ENCODE measurements at regions not wholly inside any gene's neighbourhood (a gene's known extent, or its start where the extent isn't known, plus 50 kb on each side); places are given as distances from the start of the nearest gene placed in this dataset.
"Not testable (repeated sequence)": the region's sequence is repeated elsewhere in the genome, so short reads cannot be mapped to it uniquely, and the experiment has no call there.

GRCh38 chr3:153921826-153922225 lies 199.4 kb upstream of the ARHGEF26 start:
- Histone ChIP-seq H3K4me3 (ENCODE audit: low read depth, low read length) (no peak overlapping the region), H3K9ac (ENCODE audit: low read depth, low read length) (no peak overlapping the region), H3K9me3 (ENCODE audit: control insufficient read depth, insufficient read depth, low read length) (no peaks in the 10 kb centered on the region), H3K27me3 (ENCODE audit: control insufficient read depth, insufficient read depth, low read length) (no peaks in the 10 kb centered on the region), H3K4me1 (ENCODE audit: control insufficient read depth, insufficient read depth, low read length) (no peaks in the 10 kb centered on the region), H3K36me3 (ENCODE audit: control insufficient read depth, insufficient read depth, low read length) (no peaks in the 10 kb centered on the region)

- Histone ChIP-seq H3K36me3 (ENCODE audit: control insufficient read depth, insufficient read depth, low read length) (no peaks in the 10 kb centered on the region), H3K4me3 (ENCODE audit: low read depth, low read length) (no peak overlapping the region), H3K9ac (ENCODE audit: low read depth, low read length) (no peak overlapping the region), H3K4me1 (ENCODE audit: control insufficient read depth, insufficient read depth, low read length) (no peaks in the 10 kb centered on the region), H3K27me3 (ENCODE audit: control insufficient read depth, insufficient read depth, low read length) (no peaks in the 10 kb centered on the region), H3K9me3 (ENCODE audit: control insufficient read depth, insufficient read depth, low read length) (no peaks in the 10 kb centered on the region)
These were observed 195.2 kb upstream of the ARHGEF26 start for GRCh38 chr3:153925841-153926514.

- no peak overlapping the region for H3K9ac ChIP-seq (ENCODE audit: low read depth, low read length)
- H3K4me3 ChIP-seq (ENCODE audit: low read depth, low read length), result no peak overlapping the region
- no peaks in the 10 kb centered on the region for H3K9me3 ChIP-seq (ENCODE audit: control insufficient read depth, insufficient read depth, low read length)
- H3K4me1 ChIP-seq (ENCODE audit: control insufficient read depth, insufficient read depth, low read length), result no peaks in the 10 kb centered on the region
- no peaks in the 10 kb centered on the region for H3K36me3 ChIP-seq (ENCODE audit: control insufficient read depth, insufficient read depth, low read length)
- no peaks in the 10 kb centered on the region for H3K27me3 ChIP-seq (ENCODE audit: control insufficient read depth, insufficient read depth, low read length)
These were observed 194.1 kb upstream of the ARHGEF26 start for GRCh38 chr3:153927107-153927506.

GRCh38 chr3:153928851-153929250 lies 192.3 kb upstream of the ARHGEF26 start:
- Histone ChIP-seq H3K9me3 (ENCODE audit: control insufficient read depth, insufficient read depth, low read length) (no peaks in the 10 kb centered on the region), H3K4me1 (ENCODE audit: control insufficient read depth, insufficient read depth, low read length) (no peaks in the 10 kb centered on the region), H3K36me3 (ENCODE audit: control insufficient read depth, insufficient read depth, low read length) (no peaks in the 10 kb centered on the region), H3K4me3 (ENCODE audit: low read depth, low read length) (no peak overlapping the region), H3K9ac (ENCODE audit: low read depth, low read length) (no peak overlapping the region), H3K27me3 (ENCODE audit: control insufficient read depth, insufficient read depth, low read length) (no peaks in the 10 kb centered on the region)

- H3K27me3 ChIP-seq (ENCODE audit: control insufficient read depth, insufficient read depth, low read length); H3K4me1 ChIP-seq (ENCODE audit: control insufficient read depth, insufficient read depth, low read length); H3K36me3 ChIP-seq (ENCODE audit: control insufficient read depth, insufficient read depth, low read length); H3K9me3 ChIP-seq (ENCODE audit: control insufficient read depth, insufficient read depth, low read length); H3K9ac ChIP-seq (ENCODE audit: low read depth, low read length); H3K4me3 ChIP-seq (ENCODE audit: low read depth, low read length): not testable (repeated sequence)
These were observed 187.7 kb upstream of the ARHGEF26 start for GRCh38 chr3:153933481-153933880.

- Histone ChIP-seq H3K27me3 (ENCODE audit: control insufficient read depth, insufficient read depth, low read length) (no peaks in the 10 kb centered on the region), H3K9ac (ENCODE audit: low read depth, low read length) (no peak overlapping the region), H3K4me3 (ENCODE audit: low read depth, low read length) (no peak overlapping the region), H3K9me3 (ENCODE audit: control insufficient read depth, insufficient read depth, low read length) (no peaks in the 10 kb centered on the region), H3K4me1 (ENCODE audit: control insufficient read depth, insufficient read depth, low read length) (no peaks in the 10 kb centered on the region), H3K36me3 (ENCODE audit: control insufficient read depth, insufficient read depth, low read length) (no peaks in the 10 kb centered on the region)
These were observed 177.1 kb upstream of the ARHGEF26 start for GRCh38 chr3:153944084-153944483.

- Histone ChIP-seq H3K27me3 (ENCODE audit: control insufficient read depth, insufficient read depth, low read length) (no peaks in the 10 kb centered on the region), H3K36me3 (ENCODE audit: control insufficient read depth, insufficient read depth, low read length) (no peaks in the 10 kb centered on the region), H3K9me3 (ENCODE audit: control insufficient read depth, insufficient read depth, low read length) (no peaks in the 10 kb centered on the region), H3K4me1 (ENCODE audit: control insufficient read depth, insufficient read depth, low read length) (no peaks in the 10 kb centered on the region), H3K9ac (ENCODE audit: low read depth, low read length) (no peak overlapping the region), H3K4me3 (ENCODE audit: low read depth, low read length) (no peak overlapping the region)
These were observed 169.9 kb upstream of the ARHGEF26 start for GRCh38 chr3:153951276-153951675.

- H3K9ac ChIP-seq (ENCODE audit: low read depth, low read length), result no peak overlapping the region
- H3K27me3 ChIP-seq (ENCODE audit: control insufficient read depth, insufficient read depth, low read length), result no peaks in the 10 kb centered on the region
- no peaks in the 10 kb centered on the region for H3K36me3 ChIP-seq (ENCODE audit: control insufficient read depth, insufficient read depth, low read length)
- H3K4me1 ChIP-seq (ENCODE audit: control insufficient read depth, insufficient read depth, low read length), result no peaks in the 10 kb centered on the region
- no peak overlapping the region for H3K4me3 ChIP-seq (ENCODE audit: low read depth, low read length)
- H3K9me3 ChIP-seq (ENCODE audit: control insufficient read depth, insufficient read depth, low read length), result no peaks in the 10 kb centered on the region
These were observed 169.1 kb upstream of the ARHGEF26 start for GRCh38 chr3:153952091-153952490.

GRCh38 chr3:153956613-153957012 lies 164.6 kb upstream of the ARHGEF26 start:
- H3K4me1 ChIP-seq (ENCODE audit: control insufficient read depth, insufficient read depth, low read length), result no peaks in the 10 kb centered on the region
- no peaks in the 10 kb centered on the region for H3K27me3 ChIP-seq (ENCODE audit: control insufficient read depth, insufficient read depth, low read length)
- H3K36me3 ChIP-seq (ENCODE audit: control insufficient read depth, insufficient read depth, low read length), result no peaks in the 10 kb centered on the region
- no peak overlapping the region for H3K4me3 ChIP-seq (ENCODE audit: low read depth, low read length)
- H3K9me3 ChIP-seq (ENCODE audit: control insufficient read depth, insufficient read depth, low read length), result no peaks in the 10 kb centered on the region
- H3K9ac ChIP-seq (ENCODE audit: low read depth, low read length), result no peak overlapping the region

- H3K9me3 ChIP-seq (ENCODE audit: control insufficient read depth, insufficient read depth, low read length), result no peaks in the 10 kb centered on the region
- no peaks in the 10 kb centered on the region for H3K36me3 ChIP-seq (ENCODE audit: control insufficient read depth, insufficient read depth, low read length)
- H3K4me3 ChIP-seq (ENCODE audit: low read depth, low read length), result no peak overlapping the region
- H3K4me1 ChIP-seq (ENCODE audit: control insufficient read depth, insufficient read depth, low read length), result no peaks in the 10 kb centered on the region
- no peak overlapping the region for H3K9ac ChIP-seq (ENCODE audit: low read depth, low read length)
- no peaks in the 10 kb centered on the region for H3K27me3 ChIP-seq (ENCODE audit: control insufficient read depth, insufficient read depth, low read length)
These were observed 163.8 kb upstream of the ARHGEF26 start for GRCh38 chr3:153957421-153957820.

GRCh38 chr3:153958635-153959595 lies 162.3 kb upstream of the ARHGEF26 start:
- H3K4me1 ChIP-seq (ENCODE audit: control insufficient read depth, insufficient read depth, low read length), result no peaks in the 10 kb centered on the region
- H3K9ac ChIP-seq (ENCODE audit: low read depth, low read length), result no peak overlapping the region
- H3K36me3 ChIP-seq (ENCODE audit: control insufficient read depth, insufficient read depth, low read length), result no peaks in the 10 kb centered on the region
- no peaks in the 10 kb centered on the region for H3K27me3 ChIP-seq (ENCODE audit: control insufficient read depth, insufficient read depth, low read length)
- H3K4me3 ChIP-seq (ENCODE audit: low read depth, low read length), result no peak overlapping the region
- no peaks in the 10 kb centered on the region for H3K9me3 ChIP-seq (ENCODE audit: control insufficient read depth, insufficient read depth, low read length)
